Stimulated activated naive CD8-positive, alpha-beta T cell treated with anti-CD3 and anti-CD28 coated beads, Interleukin-15, Interleukin-2, amounts not matched to agents 100 U/mL and 50 U/mL, for 24 hours (primary cell): ENCODE measurements at regions not wholly inside any gene's neighbourhood (a gene's known extent, or its start where the extent isn't known, plus 50 kb on each side); places are given as distances from the start of the nearest gene placed in this dataset.
"Not testable (repeated sequence)": the region's sequence is repeated elsewhere in the genome, so short reads cannot be mapped to it uniquely, and the experiment has no call there.

Experiments used
- ATAC-seq: fragments of 150-1000 bp; cut with Tn5 transposase; one replicate; pipeline ENCODE4 v1.10.0; 2021
- DNase-seq: peaks from one replicate; pipeline ENCODE4 v3.0.0; 2021

DNA sequence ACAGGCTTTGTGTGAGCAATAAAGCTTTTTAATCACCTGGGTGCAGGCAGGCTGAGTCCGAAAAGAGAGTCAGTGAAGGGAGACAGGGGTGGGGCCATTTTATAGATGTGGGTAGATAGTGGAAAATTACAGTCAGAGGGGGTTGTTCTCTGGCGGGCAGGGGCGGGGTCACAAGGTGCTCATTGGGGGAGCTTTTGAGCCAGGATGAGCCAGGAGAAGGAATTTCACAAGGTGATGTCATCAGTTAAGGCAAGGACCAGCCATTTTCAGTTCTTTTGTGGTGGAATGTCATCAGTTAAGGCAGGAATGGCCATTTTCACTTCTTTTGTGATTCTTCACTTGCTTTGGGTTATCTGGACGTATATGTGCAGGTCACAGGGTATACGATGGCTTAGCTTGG, 571.3 kb upstream of the PCDH7 start:
- ATAC-seq, DNase-seq: not testable (repeated sequence)

DNA sequence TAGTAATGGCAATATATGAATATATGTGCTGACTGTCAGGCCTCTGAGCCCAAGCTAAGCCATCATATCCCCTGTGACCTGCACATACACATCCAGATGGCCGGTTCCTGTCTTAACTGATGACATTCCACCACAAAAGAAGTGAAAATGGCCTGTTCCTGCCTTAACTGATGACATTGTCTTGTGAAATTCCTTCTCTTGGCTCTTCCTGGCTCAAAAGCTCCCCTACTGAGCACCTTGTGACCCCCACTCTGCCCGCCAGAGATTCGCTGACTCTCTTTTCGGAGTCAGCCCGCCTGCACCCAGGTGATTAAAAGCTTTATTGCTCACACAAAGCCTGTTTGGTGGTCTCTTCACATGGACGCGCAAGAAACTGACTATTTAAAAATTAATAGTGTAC, 570.6 kb upstream of the PCDH7 start:
- not testable (repeated sequence) for ATAC-seq, DNase-seq

DNA sequence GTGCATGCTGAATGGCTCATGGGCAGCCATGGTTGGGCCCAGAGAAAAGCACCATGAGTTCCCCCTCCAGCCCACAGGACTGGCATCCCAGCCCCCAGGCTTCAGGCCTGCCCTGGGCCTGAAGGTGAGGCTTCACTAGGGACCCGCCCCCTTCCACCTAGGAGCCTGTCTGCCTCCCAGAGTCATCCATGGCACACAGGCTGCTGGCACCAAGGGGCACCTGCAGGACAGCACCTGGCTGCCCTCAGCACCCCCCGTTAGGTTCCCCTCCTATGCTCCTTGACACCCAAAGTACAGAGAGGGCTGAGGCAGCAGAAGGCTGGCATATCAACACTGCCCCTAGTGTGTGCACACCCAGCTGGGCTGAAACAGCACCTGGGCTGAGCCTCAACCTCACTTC, 566.7 kb upstream of the PCDH7 start:
- DNase-seq (no peak), ATAC-seq (no peak)

DNA sequence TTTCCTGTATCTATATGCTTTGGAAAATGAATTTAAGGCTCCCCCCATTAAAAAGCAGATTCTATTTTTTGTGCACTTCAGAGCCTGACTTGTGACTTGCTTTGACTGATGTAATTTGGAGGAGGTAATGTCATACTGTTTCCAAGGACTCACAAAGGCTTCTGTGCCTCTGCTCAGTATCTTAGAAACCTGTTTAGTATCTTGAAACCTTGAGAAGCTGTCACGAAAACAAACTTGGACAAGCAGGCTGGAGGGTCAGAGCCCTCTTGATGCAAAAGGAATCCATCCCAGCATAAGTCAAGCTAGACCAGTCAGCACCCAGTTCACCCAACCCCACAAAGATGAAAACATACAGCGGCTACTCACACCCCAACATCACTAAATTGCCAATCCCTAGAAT, 560.0 kb upstream of the PCDH7 start:
- ATAC-seq (no peak), DNase-seq (no peak)

DNA sequence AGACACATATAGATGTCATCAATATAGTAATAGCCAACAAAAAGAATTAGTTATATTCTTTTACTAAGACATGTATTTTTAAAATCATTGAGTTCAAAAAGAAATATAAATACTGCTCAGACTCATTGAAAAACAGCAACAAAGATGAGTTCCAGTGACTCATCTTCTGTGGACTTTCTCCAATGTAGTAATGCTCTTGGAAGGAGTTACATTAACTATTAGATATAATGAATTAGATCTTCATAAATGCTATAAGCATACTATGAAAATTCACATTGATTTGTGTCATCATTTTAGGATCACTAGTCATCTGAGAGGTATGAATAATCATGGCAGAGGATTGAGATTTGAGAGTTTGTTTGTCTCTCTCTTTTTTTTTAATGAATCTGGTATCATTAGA, 547.8 kb upstream of the PCDH7 start:
- DNase-seq (no peak), ATAC-seq (no peak)

DNA sequence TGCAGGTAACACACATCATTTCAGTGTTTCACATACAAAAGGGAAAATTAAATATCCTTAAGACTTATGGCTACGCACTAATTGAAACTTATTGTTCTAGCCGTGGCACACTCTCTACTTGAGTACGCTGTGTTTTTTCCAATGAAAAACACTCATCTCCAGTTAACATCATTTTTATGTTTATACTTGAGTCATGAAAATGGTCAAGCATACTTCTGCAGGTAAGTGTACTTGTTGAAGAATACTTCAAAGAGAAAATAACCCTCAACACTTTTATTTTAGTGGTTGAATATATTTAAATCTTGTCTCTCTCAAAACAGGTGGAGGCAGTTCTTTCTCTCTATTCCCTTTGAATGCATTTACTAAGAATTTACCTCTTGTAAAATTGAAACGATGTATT, 538.7 kb upstream of the PCDH7 start:
- ATAC-seq: no peak

DNA sequence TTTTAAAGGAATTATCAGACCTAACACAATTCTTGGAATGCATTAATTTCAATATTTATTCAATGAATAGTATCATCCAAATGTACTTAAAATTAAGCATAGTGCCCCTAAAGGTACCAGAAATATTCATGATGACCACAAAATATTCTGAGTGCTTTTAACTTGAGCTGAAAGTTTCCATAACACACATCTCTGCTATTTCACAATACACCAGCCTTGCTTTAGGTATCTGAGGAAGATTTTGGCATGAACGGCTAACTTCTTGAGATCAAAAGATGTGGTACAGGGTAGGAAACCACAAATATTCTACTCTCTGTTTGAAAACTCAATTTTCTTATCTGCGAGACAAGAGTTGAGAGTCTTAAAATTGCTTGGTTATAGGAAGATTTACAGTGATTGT, 538.3 kb upstream of the PCDH7 start:
- DNase-seq (no peak), ATAC-seq (no peak)

More for the DNA sequence above, 538.7 kb upstream of the PCDH7 start:
- no peak for DNase-seq

DNA sequence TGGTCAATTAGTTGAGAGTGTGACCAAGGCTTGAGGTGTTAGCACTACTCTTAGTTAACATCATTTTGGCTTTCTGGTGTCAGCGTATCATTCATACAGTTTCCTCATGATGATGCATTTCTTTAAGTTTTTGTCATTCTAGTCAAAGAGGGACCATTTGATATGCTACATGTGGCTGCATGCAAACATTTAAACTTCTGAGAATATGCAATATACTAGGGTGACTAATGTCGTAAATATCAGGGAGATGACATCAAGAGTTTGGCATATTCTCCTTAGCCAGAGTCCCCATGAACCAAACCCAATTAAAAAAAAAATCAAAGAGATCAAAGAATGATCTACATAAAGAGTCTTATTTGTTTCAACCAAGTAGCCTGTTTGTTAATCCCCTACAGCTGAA, 537.4 kb upstream of the PCDH7 start:
- ATAC-seq (no peak), DNase-seq (no peak)

DNA sequence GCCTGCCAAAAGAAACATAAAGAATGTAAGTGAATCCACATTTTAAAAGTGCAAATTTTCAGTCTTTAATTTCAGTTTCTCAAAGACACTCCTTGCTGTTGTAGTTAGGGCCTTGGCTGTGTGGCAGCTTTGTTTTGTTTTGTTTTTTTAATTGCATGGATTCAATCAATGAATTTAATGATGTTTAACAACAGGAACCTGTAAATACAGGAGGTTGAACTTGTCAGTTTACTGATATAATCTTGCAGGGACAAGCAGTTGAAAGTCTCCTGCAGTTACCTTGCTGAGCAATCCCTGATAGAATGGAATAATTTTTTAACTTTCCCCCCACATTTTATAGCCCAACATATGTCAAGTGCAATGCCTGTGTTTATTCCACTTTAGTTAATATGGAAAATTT, 528.3 kb upstream of the PCDH7 start:
- DNase-seq (no peak), ATAC-seq (no peak)

DNA sequence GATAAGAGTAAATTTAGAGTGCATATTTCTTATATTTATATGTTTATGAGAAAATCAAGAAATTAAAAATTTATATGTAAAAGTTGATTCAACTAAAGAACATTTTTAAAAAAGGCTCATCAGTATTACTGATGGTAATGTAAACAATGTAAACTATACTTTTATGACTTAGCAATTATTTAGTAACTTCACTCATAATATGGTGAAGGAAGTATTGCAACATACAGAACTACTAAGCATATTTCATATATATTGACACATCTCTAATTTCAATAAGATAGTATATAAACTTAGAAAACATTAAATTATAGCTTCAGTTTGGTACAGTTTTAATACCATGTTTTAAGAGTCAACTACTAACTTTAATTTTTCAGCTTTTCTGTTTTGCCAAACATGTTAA, 512.8 kb upstream of the PCDH7 start:
- ATAC-seq (no peak), DNase-seq (no peak)

DNA sequence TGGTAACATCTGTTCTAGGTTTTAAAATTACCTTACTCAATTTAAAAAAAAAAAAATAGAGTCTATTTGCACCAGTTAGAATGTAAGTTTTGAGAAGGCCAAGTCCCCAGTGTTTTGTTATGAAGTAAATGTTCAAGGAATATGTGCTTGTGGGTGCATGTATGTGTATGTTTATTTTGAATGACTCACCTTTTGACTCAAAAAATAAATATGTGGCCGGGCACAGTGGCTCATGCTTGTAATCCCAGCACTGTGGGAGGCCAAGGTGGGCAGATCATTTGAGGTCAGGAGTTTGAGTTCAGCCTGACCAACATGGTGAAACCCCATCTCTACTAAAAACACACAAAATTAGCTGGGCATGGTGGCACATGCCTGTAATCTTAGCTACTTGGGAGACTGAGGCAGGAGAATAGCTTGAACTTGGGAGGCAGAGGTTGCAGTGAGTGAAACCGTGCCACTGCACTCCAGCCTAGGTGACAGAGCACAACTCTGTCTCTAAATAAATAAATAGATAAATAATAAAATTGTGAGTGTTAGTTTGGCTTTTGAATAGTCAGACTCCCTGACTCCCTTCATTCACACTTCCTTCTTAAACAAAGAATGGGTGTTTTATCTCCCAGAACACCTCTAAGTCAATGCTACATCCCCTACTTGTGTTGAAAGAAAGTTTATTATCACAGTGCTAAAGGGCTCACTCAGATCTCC, 511.3 kb upstream of the PCDH7 start:
- no peak for DNase-seq
- ATAC-seq: no peak

DNA sequence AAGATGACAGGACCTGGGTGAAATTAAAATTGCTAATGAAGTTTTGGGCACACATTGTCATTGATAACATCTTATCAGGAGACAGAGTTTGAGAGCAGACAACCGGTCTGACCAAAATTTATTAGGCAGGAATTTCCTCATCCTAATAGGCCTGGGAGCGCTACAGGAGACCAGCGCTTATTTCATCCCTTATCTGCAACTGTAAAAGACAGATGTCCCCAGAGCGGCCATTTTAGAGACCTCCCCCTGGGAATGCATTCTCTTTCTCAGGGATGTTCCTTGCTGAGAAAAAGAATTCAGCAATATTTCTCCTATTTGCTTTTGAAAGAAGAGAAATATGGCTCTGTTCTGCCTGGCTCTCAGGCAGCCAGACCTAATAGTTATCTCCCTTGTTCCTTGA, 504.2 kb upstream of the PCDH7 start:
- DNase-seq, ATAC-seq: not testable (repeated sequence)

DNA sequence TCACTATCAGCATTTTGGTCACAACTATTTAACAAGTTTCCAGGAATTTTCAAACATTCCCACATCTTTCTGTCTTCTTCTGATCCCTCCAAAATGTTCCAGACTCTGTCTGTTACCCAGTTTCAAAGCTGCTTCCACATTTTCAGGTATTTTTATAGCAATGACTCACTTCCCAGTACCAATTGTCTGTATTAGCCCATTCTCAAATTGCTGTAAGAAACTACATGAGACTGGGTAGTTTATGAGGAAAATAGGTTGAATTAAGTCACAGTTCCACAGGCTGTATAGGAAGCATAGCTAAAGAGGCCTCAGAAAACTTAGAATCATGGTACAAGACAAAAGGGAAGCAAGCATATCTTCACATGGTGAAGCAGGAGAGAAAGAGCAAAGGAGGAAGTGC, 475.0 kb upstream of the PCDH7 start:
- ATAC-seq (no peak), DNase-seq (no peak)

DNA sequence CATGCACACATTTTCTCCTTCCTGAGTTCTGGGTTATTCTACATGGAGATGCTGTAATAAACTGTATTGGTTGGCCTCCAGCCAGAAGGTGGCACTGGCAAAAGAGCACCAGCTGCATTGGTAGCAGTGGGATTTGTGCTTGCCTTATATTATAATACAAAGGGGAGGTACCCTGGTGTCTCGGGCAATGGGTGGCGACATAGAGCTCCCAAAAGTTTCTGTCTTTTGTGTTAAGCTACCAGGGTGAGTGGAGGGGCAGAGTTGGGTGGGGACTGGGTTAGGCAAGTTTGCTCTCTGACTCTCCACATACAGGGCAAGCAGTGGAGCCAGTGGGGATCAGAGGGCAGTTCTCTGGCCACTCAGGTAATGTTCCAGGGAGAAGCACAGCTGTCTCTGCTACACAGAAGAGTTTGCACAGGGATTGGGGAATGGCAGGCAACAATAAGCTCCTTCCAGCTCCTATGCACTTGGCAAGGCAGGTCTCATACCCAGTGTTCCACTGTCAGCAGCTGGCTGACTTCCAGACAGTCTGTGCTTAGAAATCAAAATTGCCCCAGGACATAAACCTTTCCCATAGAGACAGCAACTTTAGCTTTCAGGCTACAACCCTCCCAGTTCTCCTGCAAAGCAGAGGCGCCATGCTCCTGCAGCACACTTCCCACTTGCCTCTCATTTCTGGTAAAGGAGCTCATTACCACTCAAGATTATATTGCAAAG, 463.9 kb upstream of the PCDH7 start:
- ATAC-seq (no peak), DNase-seq (no peak)

DNA sequence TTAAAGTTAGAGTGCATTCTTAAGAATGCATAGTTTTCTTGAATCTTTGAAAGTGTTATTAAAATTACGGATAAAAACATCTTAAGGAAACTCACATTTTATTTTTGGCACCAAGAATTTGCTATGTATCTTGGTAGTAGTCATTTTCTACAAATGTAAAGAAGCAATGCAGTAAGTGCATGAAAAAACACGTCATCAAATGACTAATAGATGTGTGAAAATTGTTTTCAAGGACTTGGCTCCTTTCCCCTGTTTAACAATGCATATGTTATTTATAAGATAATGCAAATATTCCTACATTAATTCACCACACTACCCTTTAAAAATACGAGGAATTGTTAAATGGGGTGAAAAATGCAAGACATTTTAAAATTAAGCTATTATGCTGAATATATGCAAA, 461.2 kb upstream of the PCDH7 start:
- no peak for DNase-seq
- ATAC-seq: no peak

DNA sequence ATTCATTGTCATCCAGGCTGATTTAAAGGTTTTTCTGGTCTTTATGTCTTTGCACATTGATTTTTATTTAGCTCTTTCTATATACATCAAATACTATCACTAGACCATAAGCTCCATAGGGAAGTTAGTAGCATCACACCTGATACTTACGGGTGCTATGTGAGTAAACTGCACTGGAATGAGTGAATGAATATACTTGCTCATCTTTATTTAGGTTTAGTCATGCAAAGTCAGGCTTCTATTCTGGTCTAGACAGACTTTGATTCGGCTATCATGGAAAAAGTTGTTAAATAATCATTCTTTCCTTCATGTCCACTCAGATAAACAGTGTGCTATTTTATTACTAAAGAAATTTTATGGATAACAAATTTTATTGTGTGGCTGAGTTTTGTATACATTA, 457.8 kb upstream of the PCDH7 start:
- DNase-seq (no peak), ATAC-seq (no peak)

DNA sequence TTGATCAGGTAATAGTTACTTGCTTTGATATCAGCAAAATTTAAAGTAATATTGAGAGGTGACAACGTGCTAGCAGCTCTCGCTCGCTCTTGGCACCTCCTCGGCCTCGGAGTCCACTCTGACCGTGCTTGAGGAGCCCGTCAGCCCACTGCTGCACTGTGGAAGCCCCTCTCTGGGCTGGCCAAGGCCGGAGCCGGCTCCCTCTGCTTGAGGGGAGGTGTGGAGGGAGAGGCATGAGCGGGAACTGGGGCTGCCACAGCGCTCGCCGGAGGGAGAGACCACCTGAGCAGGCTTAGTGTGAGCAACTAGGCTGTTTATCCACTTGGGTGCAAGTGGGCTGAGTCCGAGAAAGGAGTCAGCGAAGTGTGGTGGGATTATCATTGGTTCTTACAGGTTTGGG, 455.7 kb upstream of the PCDH7 start:
- DNase-seq: no peak
- ATAC-seq: no peak

DNA sequence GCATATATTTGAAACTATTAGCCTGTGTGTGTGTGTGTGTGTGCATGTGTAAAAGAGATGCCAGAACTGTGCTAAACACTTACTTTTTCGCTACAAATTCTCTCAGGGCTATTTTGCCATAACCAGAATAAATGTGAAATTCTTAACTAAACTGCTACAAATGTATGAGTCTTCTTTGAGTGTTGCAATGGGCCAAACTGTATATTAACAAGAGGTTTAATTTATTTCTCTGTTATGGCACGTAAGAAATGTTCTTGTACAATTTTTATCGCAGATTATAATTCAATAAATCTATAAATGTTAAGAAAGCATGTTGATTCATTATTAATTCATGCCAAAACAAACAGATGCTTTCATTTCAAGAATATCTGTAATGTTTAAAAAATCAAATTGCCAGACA, 454.5 kb upstream of the PCDH7 start:
- DNase-seq: no peak
- ATAC-seq: no peak

DNA sequence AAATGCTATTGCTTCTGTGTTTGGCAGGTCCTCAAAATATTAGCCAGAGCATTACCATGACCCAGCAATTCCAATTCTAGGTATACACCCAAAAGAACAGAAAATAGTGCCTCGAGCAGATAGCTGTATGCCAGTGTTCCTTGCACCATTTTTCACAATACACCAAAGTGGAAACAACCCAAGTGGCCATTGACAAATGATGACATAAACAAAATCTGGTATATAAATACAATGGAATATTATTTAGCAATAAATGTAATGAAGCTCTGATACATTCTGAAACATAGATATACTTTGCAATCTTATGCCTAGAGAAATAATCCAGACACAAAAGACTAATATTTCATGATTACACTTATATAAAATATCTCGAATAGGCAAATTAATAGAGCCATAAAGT, 451.8 kb upstream of the PCDH7 start:
- DNase-seq: no peak

DNA sequence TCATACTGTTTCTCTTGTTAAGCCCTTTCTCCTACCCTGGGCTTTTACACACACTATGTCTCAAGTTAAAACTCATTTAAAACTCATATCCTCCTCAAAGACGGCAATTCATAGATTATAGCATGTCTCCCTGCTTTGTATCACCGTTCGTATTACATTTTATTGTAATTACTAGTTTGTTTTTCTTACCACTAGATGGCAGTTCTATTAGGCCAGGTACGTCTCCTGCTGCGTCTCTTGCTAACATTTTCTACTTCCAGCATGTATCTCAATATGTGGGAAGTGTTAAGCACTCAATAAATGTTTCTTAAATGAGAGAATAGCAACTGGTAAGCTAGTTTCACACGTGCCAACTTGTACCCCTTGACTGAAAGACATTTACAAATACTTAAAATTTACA, 450.3 kb upstream of the PCDH7 start:
- ATAC-seq (no peak), DNase-seq (no peak)

More for the DNA sequence above, 451.8 kb upstream of the PCDH7 start:
- ATAC-seq: no peak

DNA sequence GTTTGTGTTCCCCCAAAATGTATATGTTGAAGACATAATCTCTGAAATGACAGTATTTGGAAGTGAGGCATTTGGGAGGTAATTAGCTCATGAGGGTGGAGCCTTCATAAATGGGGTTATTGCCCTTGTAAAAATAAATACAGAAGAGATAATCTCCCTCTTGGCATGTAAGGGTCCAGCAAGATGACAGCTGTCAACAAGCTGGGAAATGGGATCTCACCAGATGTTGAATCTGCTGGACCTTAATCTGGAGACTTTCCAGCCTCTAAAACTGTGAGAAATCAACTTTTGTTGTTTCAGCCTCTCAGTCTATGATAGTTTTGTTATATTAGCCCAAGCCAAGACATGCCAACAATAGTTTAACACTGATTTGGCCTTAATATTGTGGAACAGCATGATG, 438.2 kb upstream of the PCDH7 start:
- no peak for DNase-seq
- ATAC-seq: no peak

DNA sequence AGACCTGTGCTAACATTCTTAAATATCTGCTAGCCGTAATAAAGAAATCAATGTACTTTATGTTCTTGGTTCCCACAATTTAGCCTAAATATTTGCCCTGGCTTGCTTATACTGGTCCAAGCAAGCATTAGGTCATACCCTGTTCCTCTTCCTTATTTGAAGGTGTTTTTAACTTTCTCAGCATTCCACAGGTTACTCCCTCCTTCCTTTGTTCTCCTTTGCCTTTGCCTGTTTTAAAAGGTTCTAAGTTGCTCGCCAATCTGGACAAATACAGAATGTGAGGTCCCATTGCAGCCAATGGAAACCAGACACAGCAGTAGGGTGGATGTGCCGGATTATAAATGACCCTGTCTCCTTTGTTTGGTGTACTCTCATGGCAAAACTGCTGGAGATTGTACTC, 436.8 kb upstream of the PCDH7 start:
- ATAC-seq (no peak), DNase-seq (no peak)

DNA sequence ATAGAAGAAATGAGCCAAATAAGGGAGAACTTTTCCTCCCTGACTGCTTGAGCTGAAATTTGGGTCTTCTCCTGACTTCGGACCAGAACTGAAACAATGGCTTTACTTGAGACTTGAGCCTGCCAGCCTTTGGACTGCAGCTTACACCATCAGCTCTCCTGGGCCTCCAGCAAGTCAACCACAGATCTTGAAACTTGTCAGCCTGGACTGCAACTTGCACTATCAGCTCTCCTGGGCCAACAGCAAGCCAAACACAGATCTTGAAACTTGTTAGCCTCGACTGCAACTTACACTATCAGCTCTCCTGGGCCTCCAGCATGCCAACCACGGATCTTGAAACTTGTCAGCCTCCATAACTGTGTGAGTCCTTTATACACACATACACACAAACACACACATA, 425.9 kb upstream of the PCDH7 start:
- ATAC-seq: no peak
- no peak for DNase-seq

DNA sequence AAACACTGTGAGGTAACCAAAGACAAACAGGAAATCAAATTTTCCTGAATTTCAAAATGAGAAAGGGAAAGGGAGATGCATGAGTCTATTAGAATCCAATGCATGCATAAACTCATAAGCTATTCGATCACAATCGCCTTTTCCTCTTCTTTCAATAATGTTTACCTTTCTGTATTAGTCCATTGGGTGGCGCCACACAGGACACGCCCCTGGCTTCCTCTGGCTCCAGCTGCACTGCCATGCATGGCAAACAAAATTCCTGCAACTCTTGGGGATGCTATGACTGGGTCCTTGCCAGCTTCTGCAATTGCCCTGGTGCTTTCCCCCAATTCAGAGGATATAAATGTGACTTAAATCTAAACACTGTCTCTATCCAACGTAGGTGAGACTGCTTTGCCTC, 424.5 kb upstream of the PCDH7 start:
- ATAC-seq (no peak), DNase-seq (no peak)
